Tibial nerve (tissue), 4 donors: ENCODE measurements at regions not wholly inside any gene's neighbourhood (a gene's known extent, or its start where the extent isn't known, plus 50 kb on each side); places are given as distances from the start of the nearest gene placed in this dataset.

Experiments
- EP300 ChIP-seq, 2 donors: sonication (generic); formaldehyde crosslinking; IDR thresholded peaks; one replicate each; pipeline ENCODE4 v1.6.1; 2017; ENCODE audit warnings: antibody characterized with exemption in 2 of 2, mild to moderate bottlenecking in 1 of 2
- POLR2A ChIP-seq, 2 donors: fragments of 450-650 bp; IDR thresholded peaks; one replicate each; pipeline ENCODE4 v1.6.1; 2017; ENCODE audit warnings: antibody characterized with exemption in 2 of 2, mild to moderate bottlenecking in 2 of 2, moderate library complexity in 2 of 2
- TF ChIP-seq, protein P1 (sequence below), 5 experiments: fragments of 200-600 bp in 3 of 5; fragments of 450-650 bp in 2 of 5; sonication (generic) in 3 of 5; IDR thresholded peaks; one replicate each; pipeline ENCODE4 v1.5.1; 2016 to 2019; ENCODE audit warnings: antibody characterized with exemption in 5 of 5, mild to moderate bottlenecking in 3 of 5, moderate library complexity in 2 of 5

DNA sequence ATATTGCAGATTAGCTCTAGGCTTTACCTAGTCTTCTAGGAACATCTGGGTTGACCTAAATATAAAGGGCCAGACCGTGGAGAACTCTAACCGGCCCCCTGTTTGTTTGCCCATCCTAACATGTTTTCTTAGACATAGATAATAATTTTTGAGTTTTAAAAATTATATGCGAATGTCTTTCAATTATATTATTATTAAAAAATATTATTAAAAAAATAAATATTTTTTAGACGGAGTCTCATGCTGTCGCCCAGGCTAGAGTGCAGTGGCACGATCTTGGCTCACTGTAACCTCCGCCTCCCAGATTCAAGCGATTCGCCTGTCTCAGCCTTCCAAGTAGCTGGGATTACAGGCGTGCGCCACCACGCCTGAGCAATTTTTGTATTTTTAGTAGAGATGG, 318.5 kb downstream of the INHBA start:
- TF ChIP-seq, protein P1, sequence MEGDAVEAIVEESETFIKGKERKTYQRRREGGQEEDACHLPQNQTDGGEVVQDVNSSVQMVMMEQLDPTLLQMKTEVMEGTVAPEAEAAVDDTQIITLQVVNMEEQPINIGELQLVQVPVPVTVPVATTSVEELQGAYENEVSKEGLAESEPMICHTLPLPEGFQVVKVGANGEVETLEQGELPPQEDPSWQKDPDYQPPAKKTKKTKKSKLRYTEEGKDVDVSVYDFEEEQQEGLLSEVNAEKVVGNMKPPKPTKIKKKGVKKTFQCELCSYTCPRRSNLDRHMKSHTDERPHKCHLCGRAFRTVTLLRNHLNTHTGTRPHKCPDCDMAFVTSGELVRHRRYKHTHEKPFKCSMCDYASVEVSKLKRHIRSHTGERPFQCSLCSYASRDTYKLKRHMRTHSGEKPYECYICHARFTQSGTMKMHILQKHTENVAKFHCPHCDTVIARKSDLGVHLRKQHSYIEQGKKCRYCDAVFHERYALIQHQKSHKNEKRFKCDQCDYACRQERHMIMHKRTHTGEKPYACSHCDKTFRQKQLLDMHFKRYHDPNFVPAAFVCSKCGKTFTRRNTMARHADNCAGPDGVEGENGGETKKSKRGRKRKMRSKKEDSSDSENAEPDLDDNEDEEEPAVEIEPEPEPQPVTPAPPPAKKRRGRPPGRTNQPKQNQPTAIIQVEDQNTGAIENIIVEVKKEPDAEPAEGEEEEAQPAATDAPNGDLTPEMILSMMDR (IDR thresholded peaks at IDR 0.05) = no peak
- TF ChIP-seq POLR2A (IDR thresholded peaks at IDR 0.05) (no peak), EP300 (IDR thresholded peaks at IDR 0.05) (no peak)
